Stimulated activated CD4-positive, alpha-beta T cell treated with anti-CD3 and anti-CD28 coated beads, Interleukin-1b, Interleukin-23, amount 100 ng/mL, for 1 hour (primary cell): ENCODE measurements at regions not wholly inside any gene's neighbourhood (a gene's known extent, or its start where the extent isn't known, plus 50 kb on each side); places are given as distances from the start of the nearest gene placed in this dataset.

Experiments
- DNase-seq, 2 donors: peaks; one replicate each; pipeline ENCODE4 v3.0.0-alpha.2; 2020; ENCODE audit warnings: low read depth in 2 of 2

- no peak for DNase-seq
These were observed 83.5 kb upstream of the SKOR2 start for GRCh38 chr18:47334966-47335365.

- DNase-seq, result no peak
These were observed 82.6 kb upstream of the SKOR2 start for GRCh38 chr18:47333926-47334635.

GRCh38 chr18:47331641-47332040 is 80.2 kb upstream of the SKOR2 start:
- no peak for DNase-seq

GRCh38 chr18:47331026-47331425 is 79.6 kb upstream of the SKOR2 start:
- no peak for DNase-seq

GRCh38 chr18:47323158-47323557 is 71.7 kb upstream of the SKOR2 start:
- no peak for DNase-seq

- no peak for DNase-seq
These were observed 70.4 kb upstream of the SKOR2 start for GRCh38 chr18:47321815-47322214.

- DNase-seq, result no peak
These were observed 66.5 kb upstream of the SKOR2 start for GRCh38 chr18:47317824-47318508.

- no peak for DNase-seq
These were observed 65.5 kb upstream of the SKOR2 start for GRCh38 chr18:47316924-47317323.

- DNase-seq, result no peak
These were observed 62.4 kb upstream of the SKOR2 start for GRCh38 chr18:47313901-47314300.

- DNase-seq, result no peak
These were observed 60.1 kb upstream of the SKOR2 start for GRCh38 chr18:47311585-47311984.
